Naive B cell (primary cell): ENCODE measurements at regions not wholly inside any gene's neighbourhood (a gene's known extent, or its start where the extent isn't known, plus 50 kb on each side); places are given as distances from the start of the nearest gene placed in this dataset.

Source experiments
- ATAC-seq, 2 donors: fragments of 150-1000 bp; cut with Tn5 transposase; 2 replicates each; pipeline ENCODE4 v1.10.0; 2021; ENCODE audit warnings: low read depth in 2 of 2, mild to moderate bottlenecking in 2 of 2, moderate library complexity in 2 of 2
- DNase-seq: peaks from one replicate; pipeline ENCODE4 v3.0.0; 2022
- H3K27ac Mint-ChIP-seq, 6 donors: one replicate each; pipeline ENCODE4 v1.8.0; 2020 to 2022; ENCODE audit warnings: mild to moderate bottlenecking in 6 of 6, mixed read lengths in 6 of 6, moderate library complexity in 5 of 6, inconsistent platforms in 2 of 6
- H3K27me3 Mint-ChIP-seq, 3 donors: one replicate each; pipeline ENCODE4 v1.8.0; 2021 to 2022; ENCODE audit warnings: mixed read lengths in 3 of 3, mild to moderate bottlenecking in 1 of 3
- H3K36me3 Mint-ChIP-seq, 2 donors: one replicate each; pipeline ENCODE4 v1.8.0; 2020 to 2022; ENCODE audit warnings: mixed read lengths in 2 of 2, inconsistent platforms in 1 of 2, mild to moderate bottlenecking in 1 of 2
- H3K4me1 Mint-ChIP-seq, 3 donors: one replicate each; pipeline ENCODE4 v1.8.0; 2020 to 2022; ENCODE audit warnings: mixed read lengths in 3 of 3, inconsistent platforms in 1 of 3, mild to moderate bottlenecking in 1 of 3, moderate library complexity in 1 of 3
- H3K4me3 Mint-ChIP-seq, 8 donors: one replicate each; pipeline ENCODE4 v1.8.0; 2020 to 2022; ENCODE audit warnings: mild to moderate bottlenecking in 8 of 8, mixed read lengths in 8 of 8, moderate library complexity in 8 of 8, inconsistent platforms in 2 of 8
- H3K9me3 Mint-ChIP-seq, 7 donors: one replicate each; pipeline ENCODE4 v1.8.0; 2020 to 2022; ENCODE audit warnings: mixed read lengths in 7 of 7, mild to moderate bottlenecking in 5 of 7, inconsistent platforms in 2 of 7, moderate library complexity in 1 of 7

GRCh38 chr5:31113666-31114350, 79.7 kb upstream of the CDH6 start:
- DNase-seq, result no peak
- H3K27ac Mint-ChIP-seq, result no peak overlapping the region
- no peaks in the 10 kb centered on the region for H3K4me1 Mint-ChIP-seq
- ATAC-seq, result no peak
- H3K4me3 Mint-ChIP-seq, result no peak overlapping the region
- peaks cover 0 to 13% (median 5%) of the 10 kb centered on the region in 7 donors for H3K9me3 Mint-ChIP-seq
- H3K27me3 Mint-ChIP-seq, result no peaks in the 10 kb centered on the region
- no peaks in the 10 kb centered on the region for H3K36me3 Mint-ChIP-seq

- DNase-seq (no peak), ATAC-seq (no peak)
- H3K36me3 Mint-ChIP-seq, result no peaks in the 10 kb centered on the region
- H3K9me3 Mint-ChIP-seq, result peaks cover 0 to 14% (median 2%) of the 10 kb centered on the region in 7 donors
- H3K4me3 Mint-ChIP-seq, result no peak overlapping the region
- no peaks in the 10 kb centered on the region for H3K4me1 Mint-ChIP-seq
- H3K27me3 Mint-ChIP-seq, result no peaks in the 10 kb centered on the region
- no peak overlapping the region for H3K27ac Mint-ChIP-seq
Observed at GRCh38 chr5:31113101-31113500, 80.4 kb upstream of the CDH6 start.

- no peak overlapping the region for H3K27ac Mint-ChIP-seq
- H3K4me1 Mint-ChIP-seq, result no peaks in the 10 kb centered on the region
- H3K27me3 Mint-ChIP-seq, result no peaks in the 10 kb centered on the region
- H3K36me3 Mint-ChIP-seq, result no peaks in the 10 kb centered on the region
- H3K9me3 Mint-ChIP-seq, result peaks cover 0 to 12% (median 2%) of the 10 kb centered on the region in 7 donors
- H3K4me3 Mint-ChIP-seq, result no peak overlapping the region
- DNase-seq (no peak), ATAC-seq (no peak)
Observed at GRCh38 chr5:31107091-31107518, 86.4 kb upstream of the CDH6 start.

- H3K27me3 Mint-ChIP-seq, result no peaks in the 10 kb centered on the region
- no peak overlapping the region for H3K27ac Mint-ChIP-seq
- H3K4me1 Mint-ChIP-seq, result no peaks in the 10 kb centered on the region
- no peak overlapping the region for H3K4me3 Mint-ChIP-seq
- ATAC-seq, result no peak
- H3K36me3 Mint-ChIP-seq, result no peaks in the 10 kb centered on the region
- no peak for DNase-seq
- peaks cover 0 to 12% (median 2%) of the 10 kb centered on the region in 7 donors for H3K9me3 Mint-ChIP-seq
Observed at GRCh38 chr5:31106691-31107090, 86.8 kb upstream of the CDH6 start.

GRCh38 chr5:31106278-31106677, 87.2 kb upstream of the CDH6 start:
- H3K27me3 Mint-ChIP-seq, result no peaks in the 10 kb centered on the region
- H3K9me3 Mint-ChIP-seq, result peaks cover 0 to 10% (median 0%) of the 10 kb centered on the region in 7 donors
- ATAC-seq (no peak), DNase-seq (no peak)
- no peak overlapping the region for H3K27ac Mint-ChIP-seq
- no peak overlapping the region for H3K4me3 Mint-ChIP-seq
- no peaks in the 10 kb centered on the region for H3K4me1 Mint-ChIP-seq
- no peaks in the 10 kb centered on the region for H3K36me3 Mint-ChIP-seq

- Mint-ChIP-seq H3K9me3 (peaks cover 0 to 4% (median 2%) of the 10 kb centered on the region in 7 donors), H3K4me3 (no peak overlapping the region), H3K4me1 (no peaks in the 10 kb centered on the region), H3K27me3 (no peaks in the 10 kb centered on the region), H3K27ac (peak overlapping the region in 1 of 6 donors; percentile 58), H3K36me3 (no peaks in the 10 kb centered on the region)
- DNase-seq (no peak), ATAC-seq (no peak)
Observed at GRCh38 chr5:31104775-31105174, 88.7 kb upstream of the CDH6 start.

GRCh38 chr5:31100781-31101310, 92.6 kb upstream of the CDH6 start:
- Mint-ChIP-seq H3K4me3 (no peak overlapping the region), H3K27ac (no peak overlapping the region), H3K36me3 (no peaks in the 10 kb centered on the region), H3K9me3 (peaks cover 0 to 7% (median 0%) of the 10 kb centered on the region in 7 donors), H3K4me1 (no peaks in the 10 kb centered on the region), H3K27me3 (no peaks in the 10 kb centered on the region)
- ATAC-seq (no peak), DNase-seq (no peak)

GRCh38 chr5:31100047-31100575, 93.4 kb upstream of the CDH6 start:
- Mint-ChIP-seq H3K4me3 (no peak overlapping the region), H3K9me3 (peaks cover 0 to 7% (median 0%) of the 10 kb centered on the region in 7 donors)

GRCh38 chr5:31098811-31099210, 94.7 kb upstream of the CDH6 start:
- H3K4me1 Mint-ChIP-seq, result no peaks in the 10 kb centered on the region
- ATAC-seq, result no peak
- no peaks in the 10 kb centered on the region for H3K27me3 Mint-ChIP-seq
- H3K36me3 Mint-ChIP-seq, result no peaks in the 10 kb centered on the region
- no peak overlapping the region for H3K4me3 Mint-ChIP-seq
- H3K27ac Mint-ChIP-seq, result no peak overlapping the region
- DNase-seq, result no peak
- H3K9me3 Mint-ChIP-seq, result peaks cover 0 to 7% (median 0%) of the 10 kb centered on the region in 7 donors

More at GRCh38 chr5:31100047-31100575, 93.4 kb upstream of the CDH6 start:
- no peaks in the 10 kb centered on the region for H3K27me3 Mint-ChIP-seq
- H3K36me3 Mint-ChIP-seq, result no peaks in the 10 kb centered on the region
- no peak overlapping the region for H3K27ac Mint-ChIP-seq
- no peak for DNase-seq
- no peaks in the 10 kb centered on the region for H3K4me1 Mint-ChIP-seq
- no peak for ATAC-seq

- Mint-ChIP-seq H3K4me1 (no peaks in the 10 kb centered on the region), H3K36me3 (no peaks in the 10 kb centered on the region), H3K4me3 (no peak overlapping the region), H3K9me3 (peaks cover 0 to 10% (median 3%) of the 10 kb centered on the region in 7 donors), H3K27me3 (no peaks in the 10 kb centered on the region), H3K27ac (no peak overlapping the region)
- ATAC-seq (no peak), DNase-seq (no peak)
Observed at GRCh38 chr5:31097851-31098250, 95.6 kb upstream of the CDH6 start.

- Mint-ChIP-seq H3K27ac (peak overlapping the region in 1 of 6 donors; percentile 27), H3K9me3 (peaks cover 0 to 10% (median 7%) of the 10 kb centered on the region in 7 donors), H3K4me3 (no peak overlapping the region), H3K36me3 (no peaks in the 10 kb centered on the region), H3K27me3 (no peaks in the 10 kb centered on the region), H3K4me1 (no peaks in the 10 kb centered on the region)
- ATAC-seq, result no peak
- no peak for DNase-seq
Observed at GRCh38 chr5:31096238-31096865, 97.1 kb upstream of the CDH6 start.

- H3K4me3 Mint-ChIP-seq, result no peak overlapping the region
- ATAC-seq, result no peak
- no peaks in the 10 kb centered on the region for H3K4me1 Mint-ChIP-seq
- peaks cover 0 to 10% (median 7%) of the 10 kb centered on the region in 7 donors for H3K9me3 Mint-ChIP-seq
- H3K36me3 Mint-ChIP-seq, result no peaks in the 10 kb centered on the region
- H3K27ac Mint-ChIP-seq, result no peak overlapping the region
- DNase-seq, result no peak
- H3K27me3 Mint-ChIP-seq, result no peaks in the 10 kb centered on the region
Observed at GRCh38 chr5:31095796-31096195, 97.7 kb upstream of the CDH6 start.

GRCh38 chr5:31091501-31091900, 102.0 kb upstream of the CDH6 start:
- H3K36me3 Mint-ChIP-seq, result no peaks in the 10 kb centered on the region
- H3K9me3 Mint-ChIP-seq, result peaks cover 0 to 22% (median 8%) of the 10 kb centered on the region in 7 donors
- no peak for DNase-seq
- H3K27ac Mint-ChIP-seq, result no peak overlapping the region
- H3K4me1 Mint-ChIP-seq, result no peaks in the 10 kb centered on the region
- H3K27me3 Mint-ChIP-seq, result no peaks in the 10 kb centered on the region
- ATAC-seq, result no peak
- H3K4me3 Mint-ChIP-seq, result no peak overlapping the region

GRCh38 chr5:31090467-31090866, 103.0 kb upstream of the CDH6 start:
- Mint-ChIP-seq H3K4me1 (no peaks in the 10 kb centered on the region), H3K4me3 (no peak overlapping the region), H3K36me3 (no peaks in the 10 kb centered on the region), H3K27me3 (no peaks in the 10 kb centered on the region), H3K9me3 (peaks cover 0 to 22% (median 5%) of the 10 kb centered on the region in 7 donors), H3K27ac (no peak overlapping the region)
- DNase-seq, result no peak
- no peak for ATAC-seq
